Stomach smooth muscle (tissue), 2 donors: ENCODE measurements at regions not wholly inside any gene's neighbourhood (a gene's known extent, or its start where the extent isn't known, plus 50 kb on each side); places are given as distances from the start of the nearest gene placed in this dataset.

ENCODE experiments used
- H3K27ac ChIP-seq: one replicate; pipeline ENCODE4 v1.7.0; 2013; ENCODE audit warnings: mild to moderate bottlenecking, low read length, inconsistent platforms
- H3K27me3 ChIP-seq, 2 donors: one replicate each; pipeline ENCODE4 v1.7.0; 2013; ENCODE audit warnings: low read length in 2 of 2; ENCODE audit not compliant: insufficient read depth in 2 of 2, control insufficient read depth in 1 of 2
- H3K36me3 ChIP-seq, 2 donors: one replicate each; pipeline ENCODE4 v1.7.0; 2013; ENCODE audit warnings: low read length in 2 of 2; ENCODE audit not compliant: control insufficient read depth in 2 of 2, insufficient read depth in 2 of 2
- H3K4me1 ChIP-seq: one replicate; pipeline ENCODE4 v1.7.0; 2013; ENCODE audit warnings: low read length; ENCODE audit not compliant: control insufficient read depth, insufficient read depth
- H3K4me3 ChIP-seq, 2 donors: one replicate each; pipeline ENCODE4 v1.7.0; 2013; ENCODE audit warnings: low read length in 2 of 2
- H3K9ac ChIP-seq, 2 donors: one replicate each; pipeline ENCODE4 v1.7.0; 2013; ENCODE audit warnings: low read length in 2 of 2, mild to moderate bottlenecking in 1 of 2
- H3K9me3 ChIP-seq, 2 donors: one replicate each; pipeline ENCODE4 v1.7.0; 2013; ENCODE audit warnings: low read length in 2 of 2; ENCODE audit not compliant: control insufficient read depth in 2 of 2
- donor health status: healthy.
- donor health status: Pancreatic carcinoma.

DNA sequence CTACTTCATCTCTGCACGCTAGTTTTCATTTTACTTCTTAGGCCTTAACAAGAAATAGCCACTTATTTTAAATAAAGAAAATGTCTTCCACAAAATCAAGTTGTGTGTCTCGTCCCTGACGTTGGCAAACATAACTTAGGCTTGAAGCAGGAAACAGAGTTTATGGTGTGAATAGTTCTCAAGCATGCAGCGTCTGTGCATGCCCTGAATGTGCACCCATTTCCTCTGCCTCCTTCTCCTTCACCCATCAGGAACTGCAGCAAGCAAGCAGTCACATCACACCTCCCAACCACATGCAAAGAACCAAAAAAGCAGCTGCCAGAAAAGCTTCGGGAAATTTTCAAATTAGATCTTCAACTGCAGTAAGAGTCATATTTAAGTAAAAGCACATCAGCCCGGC is 424.0 kb upstream of the IRX4 start:
- Histone ChIP-seq H3K4me1 (no peaks in the 10 kb centered on the region), H3K9ac (no peak overlapping the region), H3K36me3 (no peaks in the 10 kb centered on the region), H3K4me3 (no peak overlapping the region), H3K9me3 (no peaks in the 10 kb centered on the region), H3K27me3 (no peaks in the 10 kb centered on the region), H3K27ac (no peak overlapping the region)

DNA sequence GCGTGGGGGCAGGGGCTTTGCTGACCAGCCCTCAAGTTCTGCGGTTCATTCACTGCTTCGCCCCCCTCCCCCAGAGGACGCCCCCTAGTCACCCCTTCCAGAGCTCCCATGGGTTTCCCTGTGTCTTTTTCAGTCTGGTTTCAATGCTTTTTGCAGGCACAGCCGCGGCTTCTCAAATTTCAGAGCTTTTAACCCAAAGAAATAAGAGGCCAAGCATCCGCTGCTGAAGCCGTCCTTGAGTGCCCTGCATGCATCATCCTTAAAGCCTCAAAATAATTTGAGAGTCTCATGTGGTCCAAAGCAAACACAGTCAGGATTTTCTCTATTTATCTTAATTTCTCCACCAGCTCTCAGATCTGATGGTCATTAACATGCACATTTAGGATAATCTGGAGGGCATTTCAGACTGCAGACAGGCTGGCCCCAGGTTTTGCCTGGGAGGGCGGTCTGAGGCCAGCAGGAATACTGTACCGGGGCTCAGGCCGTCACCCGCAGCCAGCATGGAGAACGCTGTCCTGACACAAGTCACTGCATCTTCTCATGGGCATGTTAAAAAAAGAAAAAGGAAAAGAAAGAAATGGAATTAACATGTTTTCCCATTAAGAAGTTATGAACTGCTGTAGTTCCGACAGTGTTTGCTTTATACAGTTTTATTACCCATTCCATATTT is 420.8 kb upstream of the IRX4 start:
- no peaks in the 10 kb centered on the region for H3K27me3 ChIP-seq
- no peaks in the 10 kb centered on the region for H3K4me1 ChIP-seq
- H3K9me3 ChIP-seq = no peaks in the 10 kb centered on the region
- no peaks in the 10 kb centered on the region for H3K36me3 ChIP-seq
- no peak overlapping the region for H3K9ac ChIP-seq
- no peak overlapping the region for H3K27ac ChIP-seq
- H3K4me3 ChIP-seq = no peak overlapping the region

DNA sequence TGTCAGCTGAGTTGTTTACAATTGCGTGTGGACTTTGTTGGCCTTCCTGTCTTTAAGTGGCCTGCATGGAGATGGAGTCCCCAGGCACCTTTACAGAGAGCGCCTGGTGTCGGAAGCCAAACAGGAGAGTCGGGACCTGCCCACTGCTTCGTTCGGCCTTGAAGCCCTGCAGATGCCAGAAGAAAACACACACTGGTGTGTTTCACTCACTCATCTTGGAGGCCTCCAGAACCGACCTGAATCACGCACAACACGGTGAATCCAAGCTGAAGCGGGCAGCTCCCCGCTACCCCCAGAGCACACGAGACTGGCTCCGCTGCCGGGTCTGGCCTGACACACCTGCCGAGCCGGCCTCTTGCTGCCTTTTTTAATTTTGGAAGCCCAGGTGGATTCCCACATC is 419.4 kb upstream of the IRX4 start:
- Histone ChIP-seq H3K4me1 (no peaks in the 10 kb centered on the region), H3K27ac (no peak overlapping the region), H3K4me3 (no peak overlapping the region), H3K9me3 (no peaks in the 10 kb centered on the region), H3K36me3 (no peaks in the 10 kb centered on the region), H3K9ac (no peak overlapping the region), H3K27me3 (no peaks in the 10 kb centered on the region)

DNA sequence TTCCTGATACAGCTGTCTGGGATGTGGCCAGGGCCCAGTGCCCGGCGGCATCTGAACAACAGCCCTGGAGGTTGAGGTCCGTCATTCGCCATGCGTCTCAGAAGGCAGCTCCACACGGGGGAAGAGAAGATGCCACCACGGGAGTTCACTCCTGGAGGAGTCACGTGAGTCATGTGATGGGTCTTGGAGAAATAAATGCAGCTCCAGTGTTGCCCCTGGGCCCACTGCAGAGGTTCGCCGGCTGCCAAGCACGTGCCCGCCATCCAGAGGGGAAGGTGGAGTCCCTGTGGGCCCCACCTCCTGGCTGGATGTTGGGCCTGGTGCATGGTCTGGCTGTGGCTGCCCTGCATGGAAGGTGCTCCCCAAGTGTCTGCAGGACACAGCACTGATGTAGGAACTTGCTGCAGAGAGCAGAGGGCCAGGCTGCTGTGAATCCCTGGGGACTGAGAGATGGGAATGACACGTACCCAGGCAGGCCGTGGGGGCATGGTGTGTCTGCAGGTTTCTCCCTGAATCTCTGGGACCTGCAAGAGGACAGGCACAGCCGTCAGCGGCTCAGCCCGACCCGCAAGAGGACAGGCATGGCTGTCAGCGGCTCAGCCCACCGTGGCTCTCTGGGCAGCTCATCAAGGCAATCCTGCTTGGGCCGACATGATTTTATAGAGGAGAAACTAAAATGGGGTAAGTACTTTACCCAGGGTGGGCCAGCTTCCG is 418.3 kb upstream of the IRX4 start:
- H3K36me3 ChIP-seq = no peaks in the 10 kb centered on the region
- no peaks in the 10 kb centered on the region for H3K27me3 ChIP-seq
- H3K4me1 ChIP-seq = no peaks in the 10 kb centered on the region
- H3K9ac ChIP-seq = no peak overlapping the region
- no peaks in the 10 kb centered on the region for H3K9me3 ChIP-seq
- no peak overlapping the region for H3K4me3 ChIP-seq
- H3K27ac ChIP-seq = no peak overlapping the region

DNA sequence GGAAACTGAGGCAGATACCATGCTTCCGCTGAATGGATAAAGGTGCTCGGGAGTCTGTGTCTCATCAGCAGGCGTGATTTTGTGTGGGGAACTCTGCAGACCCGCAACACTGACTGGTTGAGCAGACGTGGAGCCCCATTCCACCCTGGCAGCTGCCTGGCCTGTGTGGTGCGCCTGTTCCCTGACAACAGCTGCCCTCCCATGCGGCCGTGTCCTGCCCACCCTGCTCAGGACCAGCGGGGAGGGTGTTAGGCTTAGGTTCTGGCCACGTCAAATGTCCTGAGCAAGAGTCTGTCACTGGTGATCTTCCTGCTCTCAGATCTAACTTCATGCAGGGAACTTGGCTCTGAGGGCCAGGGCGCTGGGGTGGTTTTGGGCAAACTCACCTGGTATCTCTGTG is 417.7 kb upstream of the IRX4 start:
- Histone ChIP-seq H3K9me3 (no peaks in the 10 kb centered on the region), H3K4me3 (no peak overlapping the region), H3K4me1 (no peaks in the 10 kb centered on the region), H3K9ac (no peak overlapping the region), H3K27ac (no peak overlapping the region), H3K27me3 (no peaks in the 10 kb centered on the region), H3K36me3 (no peaks in the 10 kb centered on the region)

DNA sequence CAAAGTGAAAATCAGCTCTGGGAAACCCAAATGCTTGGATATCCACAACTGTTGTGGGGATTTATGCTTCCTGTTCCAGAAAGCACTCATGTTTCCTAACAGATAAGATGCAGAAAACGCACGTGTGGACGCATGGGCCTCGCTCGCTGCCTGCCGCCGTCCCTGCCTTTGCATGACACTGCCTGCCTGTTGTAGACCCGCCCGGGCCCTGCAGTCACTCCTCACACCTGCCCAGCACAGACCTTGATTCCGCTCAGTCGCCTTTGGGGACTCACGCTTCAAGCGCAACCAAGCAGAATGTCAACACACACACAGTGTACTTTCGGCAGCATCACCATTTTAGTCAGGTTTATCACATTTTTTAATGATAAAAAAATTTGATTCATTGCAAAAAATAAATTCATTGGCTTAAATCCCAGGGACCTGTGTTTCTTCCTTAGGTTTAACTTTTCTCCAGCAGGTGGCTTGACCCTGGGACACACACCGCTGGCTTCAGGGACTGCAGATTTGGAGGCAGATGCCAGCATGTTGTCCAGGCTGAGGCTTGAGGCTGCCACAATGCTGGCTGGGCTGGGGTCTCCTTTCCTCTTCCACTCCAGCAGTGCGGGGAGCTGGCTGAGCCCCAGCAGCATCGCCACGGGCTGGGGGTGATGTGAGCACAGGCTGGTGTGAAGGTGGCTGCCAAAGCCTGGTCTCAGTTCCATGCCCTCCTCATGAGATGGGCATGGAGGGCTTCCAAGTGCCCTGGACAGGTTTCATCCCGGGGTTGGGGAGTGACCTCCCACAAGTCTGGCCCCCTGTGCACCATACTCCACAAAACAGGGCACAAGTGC is 416.9 kb upstream of the IRX4 start:
- H3K4me1 ChIP-seq = no peaks in the 10 kb centered on the region
- no peaks in the 10 kb centered on the region for H3K36me3 ChIP-seq
- H3K4me3 ChIP-seq = no peak overlapping the region
- H3K27ac ChIP-seq = no peak overlapping the region
- H3K9me3 ChIP-seq = no peaks in the 10 kb centered on the region
- no peaks in the 10 kb centered on the region for H3K27me3 ChIP-seq
- H3K9ac ChIP-seq = no peak overlapping the region

DNA sequence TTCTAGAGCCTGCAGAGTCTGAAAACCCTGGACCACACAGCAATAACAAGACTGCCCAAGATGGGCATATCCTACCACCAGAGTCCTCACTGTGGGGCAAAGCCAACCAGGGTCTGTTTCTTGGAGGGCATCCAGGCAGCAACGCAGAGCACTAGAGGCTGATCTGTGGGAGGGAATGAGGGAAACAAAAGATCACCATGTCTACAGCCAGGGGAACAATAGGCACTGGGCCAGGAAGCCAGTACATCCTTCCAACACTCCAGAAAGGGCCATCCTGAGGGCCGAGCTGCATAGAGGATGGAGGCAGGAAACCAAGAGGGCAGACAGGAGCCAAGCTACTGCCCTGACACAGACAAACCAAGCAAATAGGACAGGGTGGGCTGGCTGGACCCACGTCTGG is 416.1 kb upstream of the IRX4 start:
- H3K27ac ChIP-seq = no peak overlapping the region
- no peaks in the 10 kb centered on the region for H3K9me3 ChIP-seq
- H3K4me3 ChIP-seq = no peak overlapping the region
- no peaks in the 10 kb centered on the region for H3K27me3 ChIP-seq
- H3K36me3 ChIP-seq = no peaks in the 10 kb centered on the region
- no peak overlapping the region for H3K9ac ChIP-seq
- H3K4me1 ChIP-seq = no peaks in the 10 kb centered on the region

DNA sequence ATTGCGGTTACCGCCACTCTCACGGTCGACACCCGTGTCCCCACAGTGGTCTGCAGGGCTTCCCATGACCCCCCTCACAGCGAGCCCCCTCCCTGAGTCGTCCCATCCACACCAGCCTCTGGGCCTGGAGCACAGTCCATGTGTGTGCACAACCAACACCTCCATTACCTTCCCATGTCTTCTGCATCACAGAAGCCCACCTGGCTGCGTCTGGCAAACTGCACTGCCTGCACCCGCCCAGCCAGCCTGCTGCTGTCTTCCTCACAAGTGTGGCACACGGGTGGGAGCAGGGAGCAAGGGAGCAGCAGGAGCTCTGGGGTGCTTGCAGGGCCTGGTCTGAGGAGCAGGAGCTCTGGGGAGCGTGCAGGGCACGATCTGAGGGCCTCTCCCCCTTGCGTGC is 415.3 kb upstream of the IRX4 start:
- no peaks in the 10 kb centered on the region for H3K9me3 ChIP-seq
- no peak overlapping the region for H3K4me3 ChIP-seq
- no peaks in the 10 kb centered on the region for H3K27me3 ChIP-seq
- H3K36me3 ChIP-seq = no peaks in the 10 kb centered on the region
- no peak overlapping the region for H3K9ac ChIP-seq
- H3K27ac ChIP-seq = no peak overlapping the region
- H3K4me1 ChIP-seq = no peaks in the 10 kb centered on the region

DNA sequence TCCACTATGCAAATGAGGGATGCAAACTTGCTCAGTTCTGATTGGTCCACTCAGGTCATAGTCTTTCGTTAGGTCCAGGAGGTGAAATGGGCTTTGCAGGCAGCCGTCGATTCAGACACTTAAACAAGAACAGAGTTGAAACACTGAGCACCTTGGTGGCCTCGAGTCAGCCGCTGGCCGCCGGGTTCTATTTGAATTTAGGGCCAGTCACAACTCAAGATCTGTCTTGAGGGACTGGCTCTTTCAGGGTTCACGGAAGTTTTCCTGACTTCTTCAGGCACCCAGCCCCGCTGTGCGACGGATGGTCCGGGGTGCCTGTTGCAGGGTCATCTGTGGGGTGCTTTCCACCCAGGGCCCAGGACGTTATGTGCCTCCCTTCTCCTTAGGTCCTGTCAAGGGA is 412.8 kb upstream of the IRX4 start:
- H3K9ac ChIP-seq = no peak overlapping the region
- no peaks in the 10 kb centered on the region for H3K27me3 ChIP-seq
- no peak overlapping the region for H3K27ac ChIP-seq
- no peaks in the 10 kb centered on the region for H3K36me3 ChIP-seq
- H3K9me3 ChIP-seq = peaks cover 0 to 3% of the 10 kb centered on the region in 2 donors
- no peak overlapping the region for H3K4me3 ChIP-seq
- no peaks in the 10 kb centered on the region for H3K4me1 ChIP-seq

DNA sequence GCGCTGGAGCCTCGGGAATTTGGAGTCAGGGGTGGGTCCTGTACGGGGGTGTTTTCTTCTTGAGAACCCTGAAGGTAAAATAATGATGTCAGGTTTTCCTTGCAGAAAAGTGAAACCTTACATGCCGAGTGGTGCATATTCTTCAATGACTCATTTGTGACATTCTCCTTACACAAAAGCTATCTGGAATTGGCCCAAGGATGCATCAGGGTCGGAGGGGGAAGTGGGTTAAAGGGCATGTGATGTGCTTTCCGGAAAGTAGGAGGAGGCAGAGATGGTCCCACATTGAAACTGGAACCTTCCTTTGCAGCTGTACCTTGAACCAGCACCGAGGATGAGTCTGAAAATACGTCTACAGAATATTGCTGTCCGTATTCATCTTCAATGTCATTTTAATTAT is 411.2 kb upstream of the IRX4 start:
- no peak overlapping the region for H3K4me3 ChIP-seq
- H3K27ac ChIP-seq = no peak overlapping the region
- H3K9ac ChIP-seq = no peak overlapping the region
- H3K27me3 ChIP-seq = no peaks in the 10 kb centered on the region
- H3K9me3 ChIP-seq = peaks cover 0 to 3% of the 10 kb centered on the region in 2 donors
- no peaks in the 10 kb centered on the region for H3K36me3 ChIP-seq
- no peaks in the 10 kb centered on the region for H3K4me1 ChIP-seq
